HFF-Myc (cell line): ENCODE measurements at regions not wholly inside any gene's neighbourhood (a gene's known extent, or its start where the extent isn't known, plus 50 kb on each side); places are given as distances from the start of the nearest gene placed in this dataset.

Experiments used
- DNase-seq: peaks from one replicate; pipeline ENCODE4 v3.0.0-alpha.2; 2011; ENCODE audit warnings: low read depth; ENCODE audit errors: extremely low read depth
- H3K4me3 ChIP-seq: replicated peaks from 2 replicates; pipeline ENCODE4 v1.5.1; 2011; ENCODE audit warnings: low read depth, mild to moderate bottlenecking, control low read depth, low read length
- TF ChIP-seq, protein P1 (sequence below): IDR thresholded peaks from 2 replicates; pipeline ENCODE4 v1.5.1; 2012; ENCODE audit warnings: mild to moderate bottlenecking, low read depth, low read length, control low read depth; ENCODE audit errors: missing control alignments

DNA sequence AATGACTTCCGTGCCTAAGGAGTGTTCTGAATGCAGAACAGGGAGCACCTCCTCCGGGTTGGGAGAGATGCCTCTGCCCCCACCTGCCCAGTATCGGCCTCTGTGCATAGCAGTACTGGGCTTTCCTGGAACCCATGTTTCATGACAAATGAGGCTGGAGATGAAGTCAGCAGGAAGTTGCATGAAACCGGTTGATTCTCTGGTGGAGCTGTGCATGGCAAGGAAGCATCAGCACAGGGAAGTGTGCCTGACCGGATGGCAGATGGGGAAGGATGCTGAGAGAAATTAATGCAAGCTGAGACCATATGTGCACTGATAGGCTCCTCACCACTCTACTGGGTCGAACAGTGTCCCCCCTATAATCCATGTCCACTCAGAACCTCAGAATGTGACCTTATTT is 155.5 kb downstream of the CDH26 start:
- H3K4me3 ChIP-seq: no peak overlapping the region
- TF ChIP-seq, protein P1, sequence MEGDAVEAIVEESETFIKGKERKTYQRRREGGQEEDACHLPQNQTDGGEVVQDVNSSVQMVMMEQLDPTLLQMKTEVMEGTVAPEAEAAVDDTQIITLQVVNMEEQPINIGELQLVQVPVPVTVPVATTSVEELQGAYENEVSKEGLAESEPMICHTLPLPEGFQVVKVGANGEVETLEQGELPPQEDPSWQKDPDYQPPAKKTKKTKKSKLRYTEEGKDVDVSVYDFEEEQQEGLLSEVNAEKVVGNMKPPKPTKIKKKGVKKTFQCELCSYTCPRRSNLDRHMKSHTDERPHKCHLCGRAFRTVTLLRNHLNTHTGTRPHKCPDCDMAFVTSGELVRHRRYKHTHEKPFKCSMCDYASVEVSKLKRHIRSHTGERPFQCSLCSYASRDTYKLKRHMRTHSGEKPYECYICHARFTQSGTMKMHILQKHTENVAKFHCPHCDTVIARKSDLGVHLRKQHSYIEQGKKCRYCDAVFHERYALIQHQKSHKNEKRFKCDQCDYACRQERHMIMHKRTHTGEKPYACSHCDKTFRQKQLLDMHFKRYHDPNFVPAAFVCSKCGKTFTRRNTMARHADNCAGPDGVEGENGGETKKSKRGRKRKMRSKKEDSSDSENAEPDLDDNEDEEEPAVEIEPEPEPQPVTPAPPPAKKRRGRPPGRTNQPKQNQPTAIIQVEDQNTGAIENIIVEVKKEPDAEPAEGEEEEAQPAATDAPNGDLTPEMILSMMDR: no peak
- DNase-seq: no peak

DNA sequence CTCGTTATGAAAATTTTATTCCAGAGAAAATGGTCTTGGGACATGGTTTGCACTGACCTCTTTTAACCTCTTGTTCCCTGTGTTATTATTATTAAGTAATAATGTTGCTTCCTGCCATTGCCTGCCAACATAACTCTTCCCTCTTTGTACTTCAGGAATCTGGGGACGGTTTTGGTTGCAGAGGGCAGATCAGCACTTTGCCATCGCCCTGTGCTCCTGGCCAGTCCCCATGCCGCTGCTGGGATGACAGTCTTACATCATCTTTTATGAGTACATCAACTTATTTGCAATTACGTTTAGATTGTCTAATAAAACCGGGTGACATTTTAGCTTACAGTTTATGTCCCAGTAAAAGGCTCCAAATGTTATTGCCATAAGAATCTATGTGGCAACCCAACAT is 157.2 kb downstream of the CDH26 start:
- H3K4me3 ChIP-seq: no peak overlapping the region
- no peak for DNase-seq
- TF ChIP-seq, protein P1: no peak

DNA sequence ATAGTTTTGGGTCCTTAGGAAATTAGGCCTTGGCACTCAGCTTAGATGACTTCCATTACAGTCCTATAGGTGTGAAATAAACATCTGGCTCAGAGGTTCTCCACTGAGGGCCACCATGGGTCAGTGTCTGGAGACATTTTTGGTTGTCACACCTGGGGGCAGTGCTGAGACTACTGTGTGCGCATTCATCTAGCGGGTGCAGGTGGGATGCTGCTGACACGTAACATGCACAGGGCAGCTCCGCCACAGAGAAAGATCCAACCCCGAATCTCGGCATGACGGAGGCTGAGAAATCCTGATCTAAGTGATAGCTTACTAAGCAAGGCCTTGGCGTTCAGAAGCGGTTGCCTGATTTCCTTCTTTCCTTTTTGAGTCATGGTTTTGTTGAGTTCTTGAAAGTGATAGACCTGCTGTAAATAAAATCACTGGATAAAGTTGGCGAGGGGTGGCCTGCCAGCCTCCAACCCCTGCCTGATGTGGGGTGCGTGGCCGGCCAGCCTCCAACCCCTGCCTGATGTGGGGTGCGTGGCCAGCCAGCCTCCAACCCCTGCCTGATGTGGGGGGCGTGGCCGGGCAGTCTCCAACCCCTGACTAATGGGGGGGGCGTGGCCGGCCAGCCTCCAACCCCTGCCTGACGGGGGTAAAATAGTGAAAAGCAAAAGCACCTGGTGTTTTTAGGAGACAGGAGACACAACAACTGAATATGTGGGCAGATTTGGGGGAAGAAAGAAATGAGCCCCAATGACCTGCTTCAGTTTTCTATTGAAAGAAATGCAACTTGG is 158.1 kb downstream of the CDH26 start:
- no peak for DNase-seq
- H3K4me3 ChIP-seq: no peak overlapping the region

DNA sequence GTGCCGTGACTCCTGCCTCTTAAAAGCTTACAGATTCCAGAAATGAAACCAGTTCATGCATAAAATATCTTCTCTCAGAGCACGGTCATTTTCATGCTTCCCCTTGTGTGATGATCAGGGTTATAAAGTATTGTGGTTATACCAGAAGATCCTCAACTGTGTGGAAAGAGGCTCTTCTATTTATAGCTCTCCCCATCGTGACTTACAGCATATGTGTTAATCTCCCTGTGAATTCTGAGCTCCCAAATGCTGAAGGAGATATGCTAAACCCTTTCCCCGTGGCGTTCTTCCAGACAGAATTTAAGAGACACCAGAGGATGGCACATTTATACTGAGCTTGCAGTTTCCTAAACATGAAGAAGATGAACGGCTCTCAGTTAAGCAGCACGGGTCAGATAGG is 158.8 kb downstream of the CDH26 start:
- TF ChIP-seq, protein P1: no peak
- no peak for DNase-seq
- no peak overlapping the region for H3K4me3 ChIP-seq

More for the DNA sequence above, 158.1 kb downstream of the CDH26 start:
- TF ChIP-seq, protein P1: no peak

DNA sequence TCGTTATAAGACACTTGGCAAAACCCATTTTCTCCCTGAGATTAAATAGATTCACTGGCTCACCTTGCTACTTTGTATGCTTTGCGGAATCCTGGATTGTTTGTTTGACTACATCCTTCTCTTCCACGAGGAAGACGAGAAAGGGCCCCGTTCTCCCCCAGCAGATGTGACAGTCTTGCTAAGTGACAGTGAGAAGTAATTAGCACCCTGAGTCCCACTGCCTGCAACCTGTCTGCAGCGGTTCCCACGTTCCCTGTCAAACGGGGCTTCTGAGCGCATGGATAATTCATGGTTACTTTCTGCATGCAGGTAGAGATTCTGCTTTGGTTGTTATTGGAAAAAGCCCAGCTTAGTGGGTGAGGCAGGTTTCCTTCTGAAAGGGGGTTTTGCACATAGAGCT is 163.7 kb downstream of the CDH26 start:
- TF ChIP-seq, protein P1: no peak
- no peak for DNase-seq
- H3K4me3 ChIP-seq: no peak overlapping the region

DNA sequence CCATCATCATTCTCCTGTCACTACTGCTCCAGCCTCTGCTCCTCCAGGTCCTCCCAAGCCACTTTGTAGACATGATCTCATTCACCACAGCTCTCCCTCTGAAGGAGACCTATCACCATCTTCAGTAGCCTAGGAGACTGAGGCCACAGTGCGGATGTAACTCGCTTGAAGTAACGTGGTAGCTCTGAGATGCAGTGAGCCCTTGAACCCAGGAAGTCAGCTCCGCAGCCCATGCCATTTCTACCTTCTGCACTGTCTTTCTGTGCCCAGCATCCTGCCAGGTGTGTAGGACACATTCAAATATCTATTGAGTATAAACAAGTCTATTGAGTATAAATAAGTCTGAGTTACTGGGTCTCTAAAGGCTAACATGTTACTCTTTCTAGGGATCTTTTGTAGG is 164.4 kb downstream of the CDH26 start:
- DNase-seq: no peak
- TF ChIP-seq, protein P1: no peak
- H3K4me3 ChIP-seq: no peak overlapping the region

DNA sequence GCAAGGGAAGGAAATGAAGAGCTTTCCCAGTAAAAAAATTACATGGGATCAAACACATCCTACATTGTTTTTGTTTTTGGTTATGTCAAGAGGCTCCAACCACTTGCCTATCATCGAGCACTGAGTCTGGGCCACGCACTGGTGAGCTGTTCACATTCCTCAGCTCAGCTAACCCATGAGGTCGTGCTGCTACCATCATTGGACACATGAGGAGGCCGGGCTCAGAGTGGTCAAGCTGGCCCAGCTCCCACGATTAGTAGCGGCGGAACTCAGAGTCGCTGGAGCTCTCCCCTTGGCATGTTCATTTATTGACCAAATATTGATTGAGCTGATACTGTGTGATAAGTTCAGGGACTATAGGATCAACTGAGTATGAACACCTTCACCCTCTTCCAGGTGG is 164.9 kb downstream of the CDH26 start:
- H3K4me3 ChIP-seq: no peak overlapping the region
- TF ChIP-seq, protein P1: no peak
- no peak for DNase-seq
